KMS-11 (cell line): ENCODE measurements at regions not wholly inside any gene's neighbourhood (a gene's known extent, or its start where the extent isn't known, plus 50 kb on each side); places are given as distances from the start of the nearest gene placed in this dataset.

Experiments
- H2AFZ ChIP-seq: fragments of 200-600 bp; sonication (generic); 2 replicates; pipeline ENCODE4 v1.6.1; 2016; ENCODE audit warnings: antibody characterized with exemption, mixed run types, low read depth
- H3K27ac ChIP-seq: fragments of 200-600 bp; sonication (generic); 2 replicates; pipeline ENCODE4 v1.6.1; 2016; ENCODE audit warnings: mild to moderate bottlenecking, mixed run types
- H3K27me3 ChIP-seq: fragments of 200-600 bp; sonication (generic); 2 replicates; pipeline ENCODE4 v1.6.1; 2017; ENCODE audit warnings: mild to moderate bottlenecking, low read depth, mixed run types, moderate library complexity; ENCODE audit not compliant: insufficient read depth
- H3K36me3 ChIP-seq: fragments of 200-600 bp; sonication (generic); 2 replicates; pipeline ENCODE4 v1.6.1; 2017; ENCODE audit warnings: mild to moderate bottlenecking, mixed run types; ENCODE audit not compliant: insufficient read depth
- H3K4me1 ChIP-seq: fragments of 200-600 bp; sonication (generic); 2 replicates; pipeline ENCODE4 v1.6.1; 2016; ENCODE audit warnings: mild to moderate bottlenecking, low read depth, mixed run types; ENCODE audit not compliant: poor library complexity, severe bottlenecking
- H3K4me2 ChIP-seq: fragments of 200-600 bp; sonication (generic); 2 replicates; pipeline ENCODE4 v1.7.0; 2016; ENCODE audit warnings: mild to moderate bottlenecking, mixed run types
- H3K4me3 ChIP-seq: fragments of 200-600 bp; sonication (generic); IDR thresholded peaks from 2 replicates; pipeline ENCODE4 v1.6.1; 2017; ENCODE audit warnings: low read depth, low read length, mixed read lengths; ENCODE audit not compliant: insufficient read depth
- H3K79me2 ChIP-seq: fragments of 200-600 bp; sonication (generic); 2 replicates; pipeline ENCODE4 v1.6.1; 2016; ENCODE audit warnings: low read depth, mixed run types; ENCODE audit not compliant: insufficient read depth
- H3K9ac ChIP-seq: fragments of 200-600 bp; sonication (generic); 2 replicates; pipeline ENCODE4 v1.6.1; 2016; ENCODE audit warnings: mild to moderate bottlenecking, mixed run types
- H4K20me1 ChIP-seq: fragments of 200-600 bp; sonication (generic); 2 replicates; pipeline ENCODE4 v1.6.1; 2016; ENCODE audit warnings: mild to moderate bottlenecking, mixed run types; ENCODE audit not compliant: insufficient read depth
- CTCF ChIP-seq: fragments of 200-600 bp; sonication (generic); conservative IDR thresholded peaks from 2 replicates; pipeline ENCODE4 v1.6.1; 2017; ENCODE audit warnings: low read depth, mild to moderate bottlenecking, antibody characterized with exemption, low read length, moderate library complexity, mixed read lengths

GRCh38 chr3:55185380-55185779 is 257.5 kb upstream of the LRTM1 start:
- Histone ChIP-seq H3K36me3 (no peaks in the 10 kb centered on the region), H3K4me2 (no peak overlapping the region), H3K9ac (no peak overlapping the region), H3K4me1 (no peaks in the 10 kb centered on the region), H3K27me3 (no peaks in the 10 kb centered on the region), H4K20me1 (no peaks in the 10 kb centered on the region), H3K4me3 (no peak overlapping the region), H2AFZ (no peak overlapping the region), H3K79me2 (no peaks in the 10 kb centered on the region), H3K27ac (no peak overlapping the region)
- TF ChIP-seq CTCF: no peak

GRCh38 chr3:55183201-55183600 is 255.3 kb upstream of the LRTM1 start:
- Histone ChIP-seq H3K79me2 (no peaks in the 10 kb centered on the region), H3K36me3 (no peaks in the 10 kb centered on the region), H3K27me3 (no peaks in the 10 kb centered on the region), H3K4me2 (no peak overlapping the region), H2AFZ (no peak overlapping the region), H3K4me3 (no peak overlapping the region), H3K9ac (no peak overlapping the region), H3K4me1 (no peaks in the 10 kb centered on the region), H4K20me1 (no peaks in the 10 kb centered on the region), H3K27ac (no peak overlapping the region)
- no peak for TF ChIP-seq CTCF

- Histone ChIP-seq H3K4me2 (no peak overlapping the region), H3K36me3 (no peaks in the 10 kb centered on the region), H3K4me1 (no peaks in the 10 kb centered on the region), H3K27ac (no peak overlapping the region), H4K20me1 (no peaks in the 10 kb centered on the region), H2AFZ (no peak overlapping the region), H3K9ac (no peak overlapping the region), H3K4me3 (no peak overlapping the region), H3K79me2 (no peaks in the 10 kb centered on the region), H3K27me3 (no peaks in the 10 kb centered on the region)
- TF ChIP-seq CTCF: peak; percentile 63
Observed at GRCh38 chr3:55180936-55181535, 253.2 kb upstream of the LRTM1 start.

GRCh38 chr3:55180161-55180560 is 252.3 kb upstream of the LRTM1 start:
- Histone ChIP-seq H3K9ac (no peak overlapping the region), H3K27ac (no peak overlapping the region), H3K79me2 (no peaks in the 10 kb centered on the region), H3K36me3 (no peaks in the 10 kb centered on the region), H3K4me2 (no peak overlapping the region), H2AFZ (no peak overlapping the region), H3K4me1 (no peaks in the 10 kb centered on the region), H3K27me3 (no peaks in the 10 kb centered on the region), H4K20me1 (no peaks in the 10 kb centered on the region), H3K4me3 (no peak overlapping the region)
- TF ChIP-seq CTCF: no peak

GRCh38 chr3:55178336-55178735 is 250.5 kb upstream of the LRTM1 start:
- Histone ChIP-seq H3K4me2 (no peak overlapping the region), H3K4me1 (no peaks in the 10 kb centered on the region), H3K27ac (no peak overlapping the region), H3K36me3 (no peaks in the 10 kb centered on the region), H4K20me1 (no peaks in the 10 kb centered on the region), H3K9ac (no peak overlapping the region), H2AFZ (no peak overlapping the region), H3K4me3 (no peak overlapping the region), H3K27me3 (no peaks in the 10 kb centered on the region), H3K79me2 (no peaks in the 10 kb centered on the region)
- TF ChIP-seq CTCF: no peak
